ENCODE measurements at regions not wholly inside any gene's neighbourhood (a gene's known extent, or its start where the extent isn't known, plus 50 kb on each side); places are given as distances from the start of the nearest gene placed in this dataset.
"Not testable (repeated sequence)": the region's sequence is repeated elsewhere in the genome, so short reads cannot be mapped to it uniquely, and the experiment has no call there.

DNA sequence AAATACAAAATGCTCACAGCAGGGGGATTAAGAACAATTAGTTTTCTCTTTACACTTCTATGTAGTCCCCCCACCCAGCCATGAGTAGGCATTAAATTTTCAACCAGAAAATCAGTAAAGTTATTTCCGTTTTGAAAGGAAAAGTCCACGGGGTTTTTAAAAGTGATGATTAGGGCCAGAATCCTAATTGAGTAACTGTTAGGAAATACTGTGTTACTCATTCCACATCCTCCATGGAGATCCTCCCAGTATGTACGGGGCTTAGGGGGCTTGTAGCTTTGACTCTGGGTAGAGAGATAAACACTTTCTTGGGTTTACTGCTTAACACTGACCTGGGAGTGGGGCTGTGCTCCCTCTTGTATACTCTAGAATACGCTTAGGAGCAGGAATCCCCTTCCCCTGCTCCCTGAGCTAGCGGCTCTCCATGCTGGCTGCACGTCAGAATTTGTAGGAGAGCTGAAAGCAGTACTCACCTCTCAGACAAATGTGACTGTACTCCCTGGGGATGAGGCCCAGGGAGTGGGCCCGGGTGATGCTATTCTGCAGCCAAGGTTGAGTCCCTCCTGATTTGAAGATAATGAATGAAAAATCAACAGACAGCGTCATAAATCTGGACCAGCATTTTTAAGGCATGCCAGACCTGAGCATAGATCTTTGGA is 100.5 kb downstream of the SLC4A3 start:
- DNase-seq: no peak

GRCh38 chr2:219728991-219729487 is 101.6 kb downstream of the SLC4A3 start:
- no peak for DNase-seq

DNA sequence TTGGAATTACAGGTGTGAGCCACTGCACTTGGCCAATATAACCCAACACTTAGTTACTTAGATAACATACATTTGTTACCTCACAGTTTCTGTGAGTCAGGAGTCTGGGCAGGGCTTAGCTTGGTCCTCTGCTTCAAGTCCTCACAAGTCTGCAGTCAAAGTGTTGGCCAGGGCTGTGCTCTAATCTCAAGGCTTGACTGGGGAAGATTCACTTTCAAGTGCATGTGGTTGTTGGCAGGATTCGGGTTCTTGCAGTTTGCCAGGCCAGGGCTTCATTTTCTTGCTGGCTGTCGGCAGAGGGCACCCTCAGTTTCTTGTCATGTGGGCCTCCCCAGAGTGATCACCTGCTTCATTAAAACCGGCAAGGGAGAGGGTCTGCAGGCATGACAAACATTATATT is 103.7 kb downstream of the SLC4A3 start:
- DNase-seq: no peak

DNA sequence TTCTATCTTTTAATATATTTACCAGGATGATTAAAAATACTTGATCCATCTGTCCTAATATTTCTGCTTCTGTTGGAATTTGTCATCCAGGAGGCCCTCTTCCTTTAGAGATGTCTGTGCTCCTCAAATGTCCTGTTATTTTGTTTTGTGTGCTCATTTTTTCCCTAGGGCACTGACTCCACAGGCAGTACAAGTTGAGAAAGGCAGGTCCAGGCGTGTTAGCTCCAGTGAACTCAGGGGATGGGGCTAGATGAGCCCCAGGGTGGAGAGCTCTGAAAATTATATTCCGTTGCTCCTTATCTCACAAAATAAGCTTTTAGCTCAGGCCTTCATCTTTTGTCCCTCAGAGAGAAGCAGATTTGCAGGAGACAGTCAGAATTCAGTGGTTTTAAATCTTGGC is 105.7 kb downstream of the SLC4A3 start:
- peak; percentile 13 for DNase-seq

DNA sequence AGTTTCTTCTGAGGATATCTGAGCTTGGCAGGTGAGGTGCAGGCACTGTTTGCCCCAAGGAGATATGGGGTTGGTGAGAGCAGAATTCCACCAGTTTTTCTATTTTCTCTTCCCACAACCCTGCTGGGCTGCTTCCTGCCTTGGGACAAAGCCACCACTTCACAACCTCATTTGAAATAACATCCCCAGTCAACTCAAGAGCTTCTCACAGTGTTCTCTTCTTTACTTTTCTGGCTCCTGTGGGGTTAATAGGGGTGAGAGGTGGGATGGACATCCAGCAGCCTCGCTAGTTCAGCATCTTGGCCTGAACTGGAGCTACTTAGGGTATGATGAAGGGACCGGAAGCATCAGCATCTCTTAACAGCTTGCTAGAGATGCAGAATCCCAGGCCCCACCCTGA is 106.3 kb downstream of the SLC4A3 start:
- DNase-seq: no peak

DNA sequence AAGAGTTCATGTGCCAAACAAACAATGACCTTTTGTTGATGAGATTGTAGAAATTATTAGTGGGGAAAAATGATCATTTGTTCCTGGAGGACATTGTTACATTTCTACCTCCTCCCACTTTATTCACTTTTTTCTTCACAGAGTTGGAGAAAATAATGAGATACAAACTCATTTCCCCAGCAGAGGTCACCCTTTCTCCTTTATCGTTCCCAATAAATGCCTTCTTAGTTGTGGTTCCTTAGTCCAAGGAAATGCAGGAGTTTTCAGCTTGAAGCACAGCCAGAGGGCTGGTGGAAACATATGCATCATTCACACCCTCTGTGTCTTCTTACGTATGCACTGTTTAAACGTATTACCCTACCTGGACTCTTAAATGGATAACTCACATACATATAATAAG is 108.8 kb downstream of the SLC4A3 start:
- DNase-seq: peak; percentile 40

GRCh38 chr2:219737270-219737691 is 109.9 kb downstream of the SLC4A3 start:
- peak; percentile 6 for DNase-seq

DNA sequence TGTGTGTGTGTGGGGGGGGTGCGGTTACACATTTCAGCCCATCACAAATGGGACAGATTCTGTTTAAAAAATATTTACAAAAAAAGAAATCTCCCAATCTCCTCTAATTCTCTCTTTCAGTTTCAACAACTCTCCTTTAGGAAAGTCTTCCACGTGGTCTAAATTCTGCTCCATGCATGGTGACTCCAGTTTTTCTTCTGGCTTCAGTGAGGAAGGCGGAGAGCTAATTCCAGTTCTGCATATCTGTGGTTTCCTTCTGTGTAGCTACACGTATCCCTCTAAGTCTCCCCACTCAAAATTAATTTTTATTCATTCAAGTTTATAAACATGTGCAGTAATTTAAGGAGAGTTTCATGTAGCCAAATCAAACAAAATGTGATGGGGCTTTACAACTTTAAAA is 111.6 kb downstream of the SLC4A3 start:
- no peak for DNase-seq

DNA sequence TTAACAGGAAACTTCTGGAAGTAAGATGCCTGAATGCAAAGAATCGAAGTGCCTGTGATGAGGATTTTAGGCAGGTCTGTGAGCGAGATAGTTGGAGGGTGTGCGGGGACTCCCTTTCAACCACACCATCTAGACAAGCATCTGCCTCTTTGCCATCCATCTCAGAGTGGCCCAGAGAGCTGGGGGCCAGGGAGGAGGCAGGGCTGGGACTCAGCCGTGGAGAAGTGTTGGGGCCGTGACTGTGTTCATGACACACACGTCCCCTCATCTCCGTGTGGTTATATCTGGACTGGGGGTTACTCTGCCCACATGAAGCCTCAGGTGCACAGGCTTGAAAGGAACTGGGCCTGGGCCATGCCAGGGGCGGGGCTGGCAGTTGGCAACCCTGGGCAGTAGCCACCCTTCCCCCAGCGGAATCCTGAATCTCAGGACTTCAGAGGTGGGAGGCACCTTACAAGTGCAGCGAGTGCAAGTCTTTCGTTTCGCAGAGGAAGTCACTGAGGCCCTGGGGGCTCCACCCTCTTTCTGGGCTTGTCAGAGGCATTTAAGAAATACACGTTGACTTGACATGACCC is 112.5 kb downstream of the SLC4A3 start:
- DNase-seq: no peak

DNA sequence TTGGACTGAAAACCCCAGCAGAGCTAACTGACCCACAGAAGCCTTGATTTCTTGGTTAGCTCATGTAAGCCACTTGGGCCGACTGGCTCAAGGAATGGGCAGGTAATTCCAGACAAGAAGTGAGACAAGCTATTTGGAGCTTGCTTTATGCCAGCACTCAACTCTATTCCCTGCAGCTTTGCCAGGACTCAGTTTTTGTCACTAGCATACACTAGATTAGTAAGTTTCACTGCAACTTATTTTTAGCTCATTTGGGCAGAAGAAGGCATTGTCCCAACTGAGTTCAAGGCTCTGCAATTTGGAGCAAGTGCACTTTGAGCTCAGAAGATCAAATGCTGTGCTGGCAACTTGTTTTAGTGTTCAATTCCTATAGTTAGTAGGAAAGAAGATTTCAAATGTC is 116.1 kb downstream of the SLC4A3 start:
- no peak for DNase-seq

DNA sequence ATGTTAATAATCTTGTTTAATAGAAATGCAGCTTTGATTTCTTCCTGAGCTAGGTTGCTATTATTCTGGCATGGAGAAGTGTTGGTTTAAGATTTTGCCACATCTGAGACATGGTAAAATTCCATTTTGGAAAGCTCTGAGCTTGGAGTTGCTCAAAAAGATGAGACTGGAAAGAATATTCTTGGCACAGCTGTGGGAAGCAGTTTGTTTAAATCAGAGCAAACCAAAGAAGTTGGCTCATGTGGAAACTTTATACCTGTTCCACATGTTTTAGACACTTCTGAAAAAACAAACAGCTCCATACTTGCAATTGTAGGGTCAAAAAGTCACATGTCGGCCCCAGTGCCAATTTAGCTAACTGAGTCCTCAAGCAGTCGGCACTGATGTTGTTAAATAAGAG is 116.6 kb downstream of the SLC4A3 start:
- DNase-seq: no peak

- peak; percentile 61 for DNase-seq
Measured at GRCh38 chr2:219744600-219744999, 117.2 kb downstream of the SLC4A3 start.

DNA sequence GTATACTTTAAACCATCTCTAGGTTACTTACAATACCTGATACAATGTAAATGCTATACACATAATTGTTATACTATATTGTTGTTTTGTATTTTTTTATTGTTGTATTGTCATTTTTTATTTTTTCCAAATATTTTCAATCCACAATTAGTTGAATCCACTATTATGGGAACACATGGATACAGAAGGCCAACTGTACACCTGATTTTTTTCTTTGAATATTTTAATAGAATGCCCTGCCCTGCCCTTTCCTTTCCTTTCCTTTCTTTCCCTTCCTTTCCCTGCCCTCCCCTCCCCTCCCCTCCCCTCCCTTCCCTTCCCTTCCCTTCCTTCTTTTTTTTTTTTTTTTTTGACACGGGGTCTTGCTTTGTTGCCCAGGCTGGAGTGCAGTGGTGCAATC is 120.2 kb downstream of the SLC4A3 start:
- DNase-seq: no peak

- no peak for DNase-seq
Measured at GRCh38 chr2:219748671-219749570, 121.5 kb downstream of the SLC4A3 start.

DNA sequence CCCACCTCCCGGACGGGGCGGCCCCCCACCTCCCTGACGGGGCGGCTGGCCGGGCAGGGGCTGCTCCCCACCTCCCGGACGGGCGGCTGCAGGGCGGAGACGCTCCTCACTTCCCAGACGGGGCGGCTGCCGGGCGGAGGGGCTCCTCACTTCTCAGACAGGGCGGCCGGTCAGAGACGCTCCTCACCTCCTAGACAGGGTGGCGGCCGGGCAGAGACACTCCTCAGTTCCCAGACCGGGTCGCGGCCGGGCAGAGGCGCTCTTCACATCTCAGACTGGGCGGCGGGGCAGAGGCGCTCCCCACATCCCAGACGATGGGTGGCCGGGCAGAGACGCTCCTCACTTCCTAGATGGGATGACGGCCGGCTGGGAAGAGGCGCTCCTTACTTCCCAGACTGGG is 123.7 kb downstream of the SLC4A3 start:
- not testable (repeated sequence) for DNase-seq

DNA sequence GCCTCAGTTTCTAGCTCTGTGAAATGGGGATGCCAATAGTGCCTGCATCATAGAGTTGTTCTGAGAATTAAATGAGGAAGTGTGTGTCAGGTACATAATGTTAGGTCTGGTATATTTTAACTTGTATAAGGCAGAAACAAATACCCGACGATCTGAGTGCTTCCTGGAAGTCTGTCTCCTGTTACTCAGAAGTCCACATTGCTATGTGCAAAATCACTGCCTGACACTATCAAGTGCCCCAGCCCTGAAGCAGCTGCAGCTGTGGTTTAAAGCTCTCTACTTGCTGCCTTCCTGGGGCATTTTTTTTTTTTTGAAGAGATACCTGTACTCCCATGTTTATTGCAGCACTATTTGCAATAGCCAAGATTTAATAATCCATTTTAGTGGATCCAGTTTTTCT is 125.3 kb downstream of the SLC4A3 start:
- DNase-seq: no peak

DNA sequence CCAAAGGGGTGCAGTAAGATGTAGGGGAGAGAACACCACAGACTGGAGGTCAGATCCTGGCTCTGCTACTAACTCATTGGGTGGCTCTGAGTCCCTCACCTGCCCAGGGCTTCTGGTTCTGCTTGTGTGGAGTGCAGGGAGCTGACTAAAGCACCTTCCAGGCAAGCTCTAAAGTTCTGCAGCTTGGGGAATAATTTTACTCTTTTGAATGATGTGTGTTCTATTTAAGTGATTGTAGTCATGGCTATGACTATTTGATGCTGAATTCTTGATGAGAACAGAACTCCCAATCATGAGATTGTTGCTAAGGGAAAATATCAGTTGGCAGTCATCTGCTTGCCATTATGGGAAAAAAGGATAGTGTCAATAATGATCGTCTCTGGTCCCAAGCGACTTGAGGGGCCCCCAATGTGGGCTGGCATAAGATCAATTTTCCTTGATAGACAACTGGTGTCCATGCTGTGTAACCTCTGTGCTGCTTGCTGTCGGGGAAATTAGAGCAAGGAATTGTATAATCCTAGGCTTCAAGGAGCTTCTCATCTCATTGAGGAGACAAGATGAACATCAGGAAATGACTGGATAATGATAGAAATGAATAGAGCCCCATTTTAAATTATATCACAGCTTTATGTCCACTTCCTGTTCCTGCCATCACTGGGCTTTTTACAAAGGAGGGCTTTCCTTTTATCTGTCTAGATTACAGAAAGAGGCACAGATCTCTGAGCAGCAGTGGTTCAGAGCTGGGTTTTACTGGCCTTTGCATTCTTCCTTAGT is 131.7 kb downstream of the SLC4A3 start:
- DNase-seq: no peak

GRCh38 chr2:219759801-219760200 is 132.4 kb downstream of the SLC4A3 start:
- DNase-seq: no peak

DNA sequence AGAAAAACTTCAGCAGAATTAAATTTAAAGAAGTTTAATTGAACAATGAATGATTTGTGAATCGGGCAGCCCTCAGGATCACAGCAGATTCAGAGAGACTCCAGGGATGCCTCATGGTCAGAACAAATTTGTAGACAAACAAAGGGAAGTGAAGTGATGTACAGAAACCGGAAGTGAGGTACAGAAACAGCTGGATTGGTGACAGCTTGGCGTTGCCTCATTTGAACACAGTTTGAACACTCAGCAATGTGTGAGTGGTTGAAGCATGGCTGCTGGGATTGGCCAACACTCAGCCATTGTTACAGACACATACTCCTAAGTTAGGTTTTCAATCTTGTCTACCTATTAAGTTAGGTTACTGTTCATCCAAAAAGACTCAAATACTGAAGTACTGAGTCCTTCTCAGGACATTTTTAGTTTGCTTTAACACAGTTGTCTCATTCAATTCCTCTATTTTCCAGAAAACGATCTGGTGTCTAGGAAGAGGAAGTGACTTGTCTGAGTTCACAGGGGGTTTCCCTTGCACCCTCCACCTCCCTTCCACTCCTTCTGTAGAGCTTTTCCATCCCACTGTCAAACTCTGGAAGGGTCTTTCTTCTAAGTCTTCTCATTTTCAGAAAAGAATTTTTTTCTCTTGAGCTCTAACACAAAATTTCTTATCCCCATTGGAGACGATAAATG is 137.9 kb downstream of the SLC4A3 start:
- no peak for DNase-seq

GRCh38 chr2:219766658-219767057 is 139.2 kb downstream of the SLC4A3 start:
- no peak for DNase-seq

DNA sequence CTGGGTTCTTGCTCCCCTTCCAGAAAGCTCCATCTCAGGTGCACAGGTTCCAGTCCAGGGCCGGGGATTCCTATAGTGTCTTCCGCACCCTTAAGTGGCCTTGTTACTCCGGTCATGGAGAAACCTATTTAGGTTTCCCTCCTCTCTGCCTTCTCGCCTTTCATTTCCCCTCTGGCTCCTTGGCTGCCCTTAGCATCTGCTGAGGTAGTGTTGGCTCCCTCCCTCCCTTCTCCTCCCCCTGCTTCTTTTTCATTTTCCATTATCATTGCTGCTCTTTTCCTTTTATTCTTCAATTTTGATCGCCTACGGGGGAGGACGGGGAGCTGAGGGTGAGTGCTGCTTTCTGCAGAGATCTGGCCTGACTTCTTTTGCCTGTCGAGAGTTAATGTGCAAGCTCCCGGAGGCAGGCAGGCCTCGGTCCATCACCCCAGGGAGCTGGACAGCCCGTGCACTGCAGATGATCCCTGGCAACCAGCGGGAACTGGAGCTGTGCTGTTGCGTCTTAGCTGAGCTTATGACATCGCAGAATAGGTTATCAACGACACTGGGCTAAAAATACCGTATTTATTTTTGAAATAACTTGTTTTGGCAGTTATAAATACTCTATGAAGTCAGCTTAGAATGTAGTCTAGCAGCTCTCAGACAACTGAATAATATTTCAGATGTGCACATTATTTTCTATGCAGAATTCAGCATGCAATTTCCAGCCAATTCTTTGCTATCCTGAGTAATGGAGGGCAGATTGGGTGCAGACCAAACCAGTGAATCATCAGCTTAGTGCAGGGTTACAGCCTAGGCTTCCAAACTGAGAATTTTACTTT is 141.9 kb downstream of the SLC4A3 start:
- DNase-seq: no peak
